Cardiac septum (tissue), 1 donor: ENCODE measurements at regions not wholly inside any gene's neighbourhood (a gene's known extent, or its start where the extent isn't known, plus 50 kb on each side); places are given as distances from the start of the nearest gene placed in this dataset.

ENCODE experiments used
- DNase-seq: peaks from one replicate; pipeline ENCODE4 v3.0.0-alpha.2; 2020; ENCODE audit warnings: low spot score
- intact Hi-C: fragments of 100-400 bp; cut with DNase I; formaldehyde crosslinking; loops from one replicate; pipeline ENCODE4 v1.14.0; 2022
- donor health status: DM: no; HTN: no; CAD: no.

DNA sequence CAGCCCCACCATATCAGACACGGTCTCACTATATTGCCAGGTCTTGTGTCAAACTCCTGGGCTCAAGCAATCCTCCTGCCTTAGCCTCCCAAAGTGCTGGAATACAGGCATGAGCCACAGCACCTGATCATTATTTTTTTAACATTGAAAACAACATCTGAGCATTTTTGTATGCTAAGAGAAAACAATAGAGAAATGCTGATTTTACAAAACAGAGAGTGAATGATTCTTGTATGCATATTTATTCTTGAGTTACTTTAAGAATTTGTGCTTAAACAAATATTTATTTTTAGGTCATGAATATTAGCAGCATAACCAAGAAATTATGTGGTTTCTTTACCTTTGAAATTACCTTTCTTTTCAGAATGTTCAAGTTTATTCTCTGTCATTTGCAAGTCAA, 81.8 kb upstream of the KITLG start:
- intact Hi-C loops, result no loop called here
- DNase-seq, result no peak

DNA sequence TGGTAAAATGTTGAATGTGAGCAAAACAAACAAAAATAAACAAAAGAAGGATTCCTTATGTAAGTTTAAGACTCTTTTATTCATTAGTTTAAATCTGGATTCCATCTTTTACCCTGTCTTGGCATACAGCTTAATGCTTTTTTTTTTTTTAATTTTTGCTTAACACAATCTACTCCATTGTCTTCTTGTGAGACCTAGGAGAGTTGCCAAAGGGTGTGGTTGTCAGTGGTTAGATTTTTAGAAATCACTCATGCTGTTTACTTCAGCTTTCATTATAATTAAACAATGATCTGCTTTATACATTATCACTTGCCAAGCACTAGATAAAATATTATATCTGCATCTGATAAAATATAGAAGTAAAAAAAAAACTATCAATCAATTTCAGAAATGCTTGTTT, 77.7 kb upstream of the KITLG start:
- no peak for DNase-seq
- intact Hi-C loops, result no loop called here

DNA sequence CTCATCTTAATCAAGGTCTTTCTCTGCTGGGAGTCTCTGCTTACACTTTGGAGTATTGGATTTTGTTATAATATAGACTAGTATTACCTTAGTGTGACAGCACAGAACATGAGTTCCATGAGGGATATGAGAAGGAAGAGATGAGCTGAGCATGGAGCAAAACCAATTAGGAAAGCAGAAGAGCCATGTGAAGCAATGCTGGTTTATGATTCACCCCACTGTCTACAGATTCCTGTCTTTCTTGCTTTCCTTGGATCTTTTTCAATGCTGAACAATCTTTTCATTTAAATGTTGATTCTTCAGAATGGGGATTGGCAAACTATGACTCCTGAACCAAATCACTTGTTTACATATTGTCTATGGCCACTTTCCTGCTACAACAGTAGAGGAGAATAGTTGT, 70.4 kb upstream of the KITLG start:
- no peak for DNase-seq
- intact Hi-C loops, result no loop called here

GRCh38 chr12:88648625-88649024, 68.4 kb upstream of the KITLG start:
- intact Hi-C loops, result no loop called here
- no peak for DNase-seq

GRCh38 chr12:88646824-88647223, 66.6 kb upstream of the KITLG start:
- intact Hi-C loops, result no loop called here
- no peak for DNase-seq

GRCh38 chr12:88645816-88646215, 65.5 kb upstream of the KITLG start:
- DNase-seq, result no peak
- intact Hi-C loops, result no loop called here

- intact Hi-C loops, result no loop called here
- DNase-seq, result no peak
Measured at GRCh38 chr12:88644946-88645702, 64.9 kb upstream of the KITLG start.

DNA sequence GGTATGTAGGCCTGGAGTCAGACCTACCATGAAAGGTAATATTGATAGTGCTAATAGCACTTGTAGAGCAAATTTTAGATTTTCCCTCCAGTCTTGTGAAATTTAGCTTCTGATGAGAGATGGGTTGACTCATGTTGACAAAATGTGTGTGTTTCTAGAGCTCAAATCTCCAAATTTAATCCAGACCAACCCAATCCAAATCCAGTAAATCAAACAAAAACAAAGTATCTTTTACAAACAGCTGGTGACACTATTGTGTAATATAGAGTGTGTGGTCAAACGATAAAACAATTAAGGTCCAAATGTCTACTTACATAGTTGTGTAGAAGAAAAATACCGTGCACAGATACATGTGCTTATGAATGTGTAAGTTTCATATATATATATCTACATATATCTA, 63.4 kb upstream of the KITLG start:
- intact Hi-C loops, result no loop called here
- DNase-seq, result no peak

DNA sequence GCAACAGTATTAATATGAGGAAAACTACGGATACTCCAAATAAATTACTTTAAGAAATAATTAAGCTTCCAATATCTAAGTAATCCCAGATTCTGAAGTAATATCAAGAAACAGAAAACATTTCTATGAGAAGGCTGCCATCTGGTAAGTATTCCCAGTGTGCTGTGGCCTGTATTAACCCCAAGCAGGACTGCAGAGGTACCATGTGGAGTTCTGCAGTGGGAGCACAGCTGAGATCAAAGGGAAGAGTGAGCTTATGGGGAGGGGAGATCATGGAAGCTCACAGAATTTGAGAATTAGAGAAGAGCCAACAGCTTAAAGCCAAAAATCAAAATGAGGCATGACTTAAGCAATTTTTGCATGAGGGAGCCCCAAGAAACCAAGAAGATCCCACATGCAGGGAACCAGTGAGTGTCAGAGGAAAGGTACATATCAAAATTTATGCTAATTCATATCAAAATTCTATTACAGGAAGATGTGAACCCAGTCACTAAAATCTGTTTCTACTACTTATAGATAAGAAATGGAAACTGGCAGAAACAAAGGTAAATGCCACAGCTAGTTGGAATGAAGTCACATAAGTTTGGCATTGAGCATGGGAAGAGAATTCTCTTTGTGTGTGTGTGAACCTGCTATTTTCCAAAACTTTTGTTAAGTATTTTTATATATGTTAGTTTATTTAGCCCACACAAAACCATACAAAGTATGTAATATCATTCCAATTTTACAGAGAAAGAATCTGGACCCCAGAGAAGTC, 62.6 kb upstream of the KITLG start:
- DNase-seq, result no peak
- intact Hi-C loops, result no loop called here

DNA sequence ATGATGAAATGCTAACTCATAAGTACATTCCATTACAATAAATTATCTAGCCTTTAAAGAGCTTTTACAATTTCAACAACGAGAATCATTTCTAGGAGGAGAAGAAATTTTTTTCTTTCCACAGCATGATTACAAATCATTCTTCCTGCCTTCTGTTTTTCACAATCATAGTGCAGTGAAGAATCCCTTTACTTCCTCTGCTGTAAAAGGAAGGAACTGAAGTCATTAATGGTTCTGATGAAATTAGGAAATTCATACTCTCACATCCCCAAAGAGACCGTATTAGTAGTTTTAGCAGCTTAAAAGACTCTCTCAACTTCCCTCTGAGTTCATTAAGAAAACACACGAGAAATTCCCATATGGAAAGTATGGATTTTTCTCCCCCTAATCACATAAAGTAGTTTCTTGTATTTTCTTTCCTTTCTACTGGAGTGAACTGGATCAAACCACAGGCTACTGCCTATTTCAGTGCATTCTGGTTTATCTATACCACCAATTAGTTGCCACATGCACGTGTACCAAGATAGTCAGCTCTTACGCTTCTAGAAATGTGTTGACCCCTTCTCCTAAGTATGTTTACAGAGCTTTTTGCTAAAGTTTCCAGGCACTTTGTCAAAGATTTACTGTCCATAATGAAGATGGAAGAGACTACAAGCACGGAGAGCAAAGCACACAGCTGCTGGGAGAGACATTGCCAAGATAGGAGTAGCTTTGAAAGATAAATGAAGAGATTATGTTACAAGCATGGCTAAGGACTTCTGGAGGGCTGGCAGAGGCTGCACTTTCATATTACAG, 58.9 kb upstream of the KITLG start:
- intact Hi-C loops, result no loop called here
- no peak for DNase-seq

DNA sequence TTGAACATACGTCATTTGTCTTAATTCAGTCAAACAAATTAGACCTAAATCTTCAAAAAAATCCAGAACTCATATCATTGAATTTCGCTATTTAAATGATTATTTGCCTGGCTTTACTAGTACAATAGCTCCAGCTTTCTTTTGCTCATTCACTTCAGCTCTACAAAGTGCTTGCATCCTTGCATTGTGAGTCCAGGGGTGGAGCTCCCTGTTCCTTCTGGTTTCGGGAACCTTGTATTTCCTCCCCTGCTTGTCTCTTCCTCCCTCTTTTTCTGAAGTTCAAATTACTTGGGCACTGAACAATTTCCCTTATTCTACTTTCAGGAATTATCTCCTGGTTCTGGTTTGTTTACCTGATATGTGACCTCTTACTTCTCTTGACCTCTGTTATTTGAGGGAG, 58.1 kb upstream of the KITLG start:
- DNase-seq, result no peak
- intact Hi-C loops, result no loop called here

- intact Hi-C loops, result no loop called here
- no peak for DNase-seq
Measured at GRCh38 chr12:88634008-88634407, 53.7 kb upstream of the KITLG start.

GRCh38 chr12:88633312-88633711, 53.0 kb upstream of the KITLG start:
- no peak for DNase-seq
- intact Hi-C loops, result no loop called here

DNA sequence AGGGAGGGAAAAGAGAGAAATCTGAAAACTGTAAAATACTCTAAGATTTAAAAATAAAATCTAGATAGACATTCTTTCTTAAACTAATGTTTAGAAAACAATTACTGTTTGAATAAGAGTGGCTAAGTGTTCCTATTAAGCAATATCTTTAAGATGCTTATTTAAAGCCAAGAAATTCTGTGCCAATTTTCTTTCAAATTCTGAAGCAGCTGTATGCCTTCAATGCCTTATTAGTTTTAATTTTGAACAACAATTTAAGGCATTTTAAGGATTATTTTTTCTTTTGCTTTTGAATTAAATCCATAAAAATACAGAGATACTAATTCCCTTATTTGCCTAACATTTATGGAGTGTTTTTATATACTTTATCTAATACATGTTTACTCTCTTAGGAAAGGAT, 50.3 kb upstream of the KITLG start:
- intact Hi-C loops, result no loop called here
- DNase-seq, result no peak
